Activated CD4-positive, alpha-beta T cell treated with anti-CD3 and anti-CD28 coated beads, Interleukin-10, Interleukin-2, amounts not matched to agents 100 ng/mL and 50 ng/mL, durations not matched to agents 16 hours and 8 hours (primary cell): ENCODE measurements at regions not wholly inside any gene's neighbourhood (a gene's known extent, or its start where the extent isn't known, plus 50 kb on each side); places are given as distances from the start of the nearest gene placed in this dataset.

ENCODE experiments used
- DNase-seq: peaks from one replicate; pipeline ENCODE4 v3.0.0-alpha.2; 2020

GRCh38 chr5:145708169-145708568 lies 127.0 kb downstream of the PRELID2 start:
- DNase-seq = no peak

GRCh38 chr5:145704724-145705123 lies 130.4 kb downstream of the PRELID2 start:
- DNase-seq = no peak

- DNase-seq = no peak
Measured at GRCh38 chr5:145703856-145704255, 131.3 kb downstream of the PRELID2 start.

- no peak for DNase-seq
Measured at GRCh38 chr5:145701404-145701803, 133.7 kb downstream of the PRELID2 start.

GRCh38 chr5:145699846-145700245 lies 135.3 kb downstream of the PRELID2 start:
- no peak for DNase-seq

GRCh38 chr5:145697251-145697990 lies 137.7 kb downstream of the PRELID2 start:
- peak; percentile 35 for DNase-seq

- DNase-seq = no peak
Measured at GRCh38 chr5:145689235-145689634, 145.9 kb downstream of the PRELID2 start.

- no peak for DNase-seq
Measured at GRCh38 chr5:145687943-145688342, 147.2 kb downstream of the PRELID2 start.

GRCh38 chr5:145685417-145685816 lies 149.7 kb downstream of the PRELID2 start:
- no peak for DNase-seq

- DNase-seq = no peak
Measured at GRCh38 chr5:145683431-145683830, 151.7 kb downstream of the PRELID2 start.

- DNase-seq = no peak
Measured at GRCh38 chr5:145682197-145682899, 152.8 kb downstream of the PRELID2 start.

GRCh38 chr5:145681686-145682085 lies 153.5 kb downstream of the PRELID2 start:
- DNase-seq = peak; percentile 75

- no peak for DNase-seq
Measured at GRCh38 chr5:145681216-145681615, 153.9 kb downstream of the PRELID2 start.

- no peak for DNase-seq
Measured at GRCh38 chr5:145680767-145681166, 154.4 kb downstream of the PRELID2 start.

GRCh38 chr5:145680169-145680568 lies 155.0 kb downstream of the PRELID2 start:
- DNase-seq = no peak

GRCh38 chr5:145678255-145678654 lies 156.9 kb downstream of the PRELID2 start:
- DNase-seq = no peak

- no peak for DNase-seq
Measured at GRCh38 chr5:145673786-145674185, 161.4 kb downstream of the PRELID2 start.

GRCh38 chr5:145668714-145669113 lies 166.4 kb downstream of the PRELID2 start:
- DNase-seq = no peak

GRCh38 chr5:145667742-145668141 lies 167.4 kb downstream of the PRELID2 start:
- no peak for DNase-seq

- DNase-seq = no peak
Measured at GRCh38 chr5:145666591-145666990, 168.6 kb downstream of the PRELID2 start.

GRCh38 chr5:145661737-145662485 lies 173.2 kb downstream of the PRELID2 start:
- DNase-seq = no peak

GRCh38 chr5:145660897-145661640 lies 174.1 kb downstream of the PRELID2 start:
- no peak for DNase-seq

GRCh38 chr5:145658435-145658834 lies 176.7 kb downstream of the PRELID2 start:
- no peak for DNase-seq
